Panc1 (cell line): ENCODE measurements at regions not wholly inside any gene's neighbourhood (a gene's known extent, or its start where the extent isn't known, plus 50 kb on each side); places are given as distances from the start of the nearest gene placed in this dataset.

ENCODE experiments used
- TCF7L2 ChIP-seq: IDR thresholded peaks from 2 replicates; pipeline ENCODE4 v1.6.1; 2011; ENCODE audit warnings: mild to moderate bottlenecking, low read depth, low read length, inconsistent platforms
- TF ChIP-seq, protein P1 (sequence below): fragments of 450-650 bp; IDR thresholded peaks from 2 replicates; pipeline ENCODE4 v1.5.1; 2017; ENCODE audit warnings: mild to moderate bottlenecking

- TF ChIP-seq TCF7L2 = no peak
- TF ChIP-seq, protein P1, sequence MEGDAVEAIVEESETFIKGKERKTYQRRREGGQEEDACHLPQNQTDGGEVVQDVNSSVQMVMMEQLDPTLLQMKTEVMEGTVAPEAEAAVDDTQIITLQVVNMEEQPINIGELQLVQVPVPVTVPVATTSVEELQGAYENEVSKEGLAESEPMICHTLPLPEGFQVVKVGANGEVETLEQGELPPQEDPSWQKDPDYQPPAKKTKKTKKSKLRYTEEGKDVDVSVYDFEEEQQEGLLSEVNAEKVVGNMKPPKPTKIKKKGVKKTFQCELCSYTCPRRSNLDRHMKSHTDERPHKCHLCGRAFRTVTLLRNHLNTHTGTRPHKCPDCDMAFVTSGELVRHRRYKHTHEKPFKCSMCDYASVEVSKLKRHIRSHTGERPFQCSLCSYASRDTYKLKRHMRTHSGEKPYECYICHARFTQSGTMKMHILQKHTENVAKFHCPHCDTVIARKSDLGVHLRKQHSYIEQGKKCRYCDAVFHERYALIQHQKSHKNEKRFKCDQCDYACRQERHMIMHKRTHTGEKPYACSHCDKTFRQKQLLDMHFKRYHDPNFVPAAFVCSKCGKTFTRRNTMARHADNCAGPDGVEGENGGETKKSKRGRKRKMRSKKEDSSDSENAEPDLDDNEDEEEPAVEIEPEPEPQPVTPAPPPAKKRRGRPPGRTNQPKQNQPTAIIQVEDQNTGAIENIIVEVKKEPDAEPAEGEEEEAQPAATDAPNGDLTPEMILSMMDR = no peak
These were observed 179.5 kb downstream of the JCAD start for GRCh38 chr10:29879862-29880261.
